ENCODE measurements at regions not wholly inside any gene's neighbourhood (a gene's known extent, or its start where the extent isn't known, plus 50 kb on each side); places are given as distances from the start of the nearest gene placed in this dataset.
A peak's percentile ranks its signal among the peaks of the same experiment; 100 is the strongest.

- ATAC-seq = no peak
- TF ChIP-seq, protein P1, sequence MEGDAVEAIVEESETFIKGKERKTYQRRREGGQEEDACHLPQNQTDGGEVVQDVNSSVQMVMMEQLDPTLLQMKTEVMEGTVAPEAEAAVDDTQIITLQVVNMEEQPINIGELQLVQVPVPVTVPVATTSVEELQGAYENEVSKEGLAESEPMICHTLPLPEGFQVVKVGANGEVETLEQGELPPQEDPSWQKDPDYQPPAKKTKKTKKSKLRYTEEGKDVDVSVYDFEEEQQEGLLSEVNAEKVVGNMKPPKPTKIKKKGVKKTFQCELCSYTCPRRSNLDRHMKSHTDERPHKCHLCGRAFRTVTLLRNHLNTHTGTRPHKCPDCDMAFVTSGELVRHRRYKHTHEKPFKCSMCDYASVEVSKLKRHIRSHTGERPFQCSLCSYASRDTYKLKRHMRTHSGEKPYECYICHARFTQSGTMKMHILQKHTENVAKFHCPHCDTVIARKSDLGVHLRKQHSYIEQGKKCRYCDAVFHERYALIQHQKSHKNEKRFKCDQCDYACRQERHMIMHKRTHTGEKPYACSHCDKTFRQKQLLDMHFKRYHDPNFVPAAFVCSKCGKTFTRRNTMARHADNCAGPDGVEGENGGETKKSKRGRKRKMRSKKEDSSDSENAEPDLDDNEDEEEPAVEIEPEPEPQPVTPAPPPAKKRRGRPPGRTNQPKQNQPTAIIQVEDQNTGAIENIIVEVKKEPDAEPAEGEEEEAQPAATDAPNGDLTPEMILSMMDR (IDR thresholded peaks at IDR 0.05) = no peak
- H3K27me3 ChIP-seq = no peaks in the 10 kb centered on the region
- intact Hi-C loops (cut with DNase I) = no loop called here
- DNase-seq = no peak
- H3K9me3 ChIP-seq = no peaks in the 10 kb centered on the region
- H3K36me3 ChIP-seq = no peaks in the 10 kb centered on the region
- no peak overlapping the region for H3K4me3 ChIP-seq
- H3K4me1 ChIP-seq = no peaks in the 10 kb centered on the region
- H3K27ac ChIP-seq = no peak overlapping the region
Observed at GRCh38 chr21:27565364-27565763, 598.5 kb upstream of the ADAMTS5 start.

GRCh38 chr21:27564684-27565301 lies 597.9 kb upstream of the ADAMTS5 start:
- TF ChIP-seq, protein P1 (IDR thresholded peaks at IDR 0.05) = peak; percentile 40 to 57
- H3K27ac ChIP-seq = no peak overlapping the region
- intact Hi-C loops (cut with DNase I) = no loop called here
- no peaks in the 10 kb centered on the region for H3K36me3 ChIP-seq
- H3K4me3 ChIP-seq = no peak overlapping the region
- H3K4me1 ChIP-seq = no peaks in the 10 kb centered on the region
- H3K9me3 ChIP-seq = no peaks in the 10 kb centered on the region
- no peaks in the 10 kb centered on the region for H3K27me3 ChIP-seq
- DNase-seq = peak in 1 of 4 donors; percentile 40
- ATAC-seq = peak; percentile 79

GRCh38 chr21:27562303-27562702 lies 595.4 kb upstream of the ADAMTS5 start:
- H3K36me3 ChIP-seq = no peaks in the 10 kb centered on the region
- intact Hi-C loops (cut with DNase I) = no loop called here
- DNase-seq (no peak), ATAC-seq (no peak)
- no peaks in the 10 kb centered on the region for H3K27me3 ChIP-seq
- no peaks in the 10 kb centered on the region for H3K4me1 ChIP-seq
- H3K9me3 ChIP-seq = no peaks in the 10 kb centered on the region
- TF ChIP-seq, protein P1 (IDR thresholded peaks at IDR 0.05) = no peak
- H3K4me3 ChIP-seq = no peak overlapping the region
- no peak overlapping the region for H3K27ac ChIP-seq

DNA sequence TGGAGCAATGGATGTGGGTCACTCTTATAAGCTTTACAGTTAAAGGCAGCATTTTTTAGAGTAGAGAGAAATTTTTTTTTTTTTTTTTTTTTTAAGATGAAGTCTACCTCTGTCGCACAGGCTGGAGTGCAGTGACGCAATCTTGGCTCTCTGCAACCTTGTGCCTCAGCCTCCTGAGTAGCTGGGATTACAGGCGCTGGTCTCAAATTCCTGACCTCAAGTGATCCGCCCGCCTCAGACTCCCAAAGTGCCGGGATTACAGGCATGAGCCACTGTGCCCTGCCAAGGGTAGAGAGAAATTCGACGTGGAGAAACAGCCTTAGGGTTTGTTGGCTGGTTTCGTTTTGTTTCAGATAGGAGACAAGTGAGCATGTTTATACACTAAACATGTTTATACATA lies 594.2 kb upstream of the ADAMTS5 start:
- TF ChIP-seq, protein P1 (IDR thresholded peaks at IDR 0.05) = no peak
- intact Hi-C loops (cut with DNase I) = no loop called here
- no peaks in the 10 kb centered on the region for H3K9me3 ChIP-seq
- peak; percentile 78 for ATAC-seq
- H3K4me1 ChIP-seq = no peaks in the 10 kb centered on the region
- no peak overlapping the region for H3K4me3 ChIP-seq
- H3K36me3 ChIP-seq = no peaks in the 10 kb centered on the region
- peak in 2 of 4 donors; percentile 41 to 60 for DNase-seq
- no peak overlapping the region for H3K27ac ChIP-seq
- no peaks in the 10 kb centered on the region for H3K27me3 ChIP-seq

- Histone ChIP-seq H3K27ac (no peak overlapping the region), H3K4me1 (no peaks in the 10 kb centered on the region), H3K9me3 (peaks cover 0 to 4% of the 10 kb centered on the region in 2 donors), H3K27me3 (no peaks in the 10 kb centered on the region), H3K4me3 (no peak overlapping the region), H3K36me3 (no peaks in the 10 kb centered on the region)
- no peak for DNase-seq
- TF ChIP-seq, protein P1 (IDR thresholded peaks at IDR 0.05) = no peak
- intact Hi-C loops (cut with DNase I) = no loop called here
- ATAC-seq = no peak
Observed at GRCh38 chr21:27557356-27557755, 590.5 kb upstream of the ADAMTS5 start.

Measured in left lung (tissue), 4 donors.